Neuronal stem cell (in vitro differentiated cells): ENCODE measurements at regions not wholly inside any gene's neighbourhood (a gene's known extent, or its start where the extent isn't known, plus 50 kb on each side); places are given as distances from the start of the nearest gene placed in this dataset.
A peak's percentile ranks its signal among the peaks of the same experiment; 100 is the strongest.

ENCODE experiments used
- DNase-seq: peaks from one replicate; pipeline ENCODE4 v3.0.0-alpha.2; 2013; ENCODE audit warnings: low spot score
- H2AFZ ChIP-seq: one replicate; pipeline ENCODE4 v1.6.1; 2013; ENCODE audit warnings: mild to moderate bottlenecking, low read length, inconsistent platforms
- H2AK5ac ChIP-seq: 2 replicates; pipeline ENCODE4 v1.6.1; 2013; ENCODE audit warnings: low read depth, mild to moderate bottlenecking, inconsistent platforms, low read length, moderate library complexity, mixed read lengths
- H2BK120ac ChIP-seq: 2 replicates; pipeline ENCODE4 v1.6.1; 2013; ENCODE audit warnings: low read depth, mild to moderate bottlenecking, inconsistent platforms, low read length, moderate library complexity, mixed read lengths
- H2BK12ac ChIP-seq: one replicate; pipeline ENCODE4 v1.6.1; 2013; ENCODE audit warnings: low read length, inconsistent platforms
- H2BK15ac ChIP-seq: 2 replicates; pipeline ENCODE4 v1.6.1; 2013; ENCODE audit warnings: mild to moderate bottlenecking, low read length, inconsistent platforms, mixed read lengths
- H2BK5ac ChIP-seq: one replicate; pipeline ENCODE4 v1.6.1; 2013; ENCODE audit warnings: inconsistent platforms, mild to moderate bottlenecking, low read length, moderate library complexity
- H3K14ac ChIP-seq: one replicate; pipeline ENCODE4 v1.6.1; 2013; ENCODE audit warnings: low read length, inconsistent platforms
- H3K18ac ChIP-seq: 2 replicates; pipeline ENCODE4 v1.6.1; 2013; ENCODE audit warnings: low read length, inconsistent platforms
- H3K23ac ChIP-seq: 2 replicates; pipeline ENCODE4 v1.6.1; 2013; ENCODE audit warnings: low read depth, mild to moderate bottlenecking, mixed read lengths, low read length, inconsistent platforms; ENCODE audit not compliant: poor library complexity
- H3K27ac ChIP-seq: replicated peaks from 3 replicates; pipeline ENCODE4 v1.5.1; 2013; ENCODE audit warnings: low read length, inconsistent platforms
- H3K27me3 ChIP-seq, 3 experiments: 2 replicates each; pipeline ENCODE4 v1.6.1; 2013; ENCODE audit warnings: low read length in 3 of 3, mild to moderate bottlenecking in 2 of 3, inconsistent platforms in 1 of 3, low read depth in 1 of 3, mixed read lengths in 1 of 3, moderate library complexity in 1 of 3; ENCODE audit not compliant: control insufficient read depth in 3 of 3, insufficient read depth in 3 of 3
- H3K36me3 ChIP-seq, 2 donors: replicated peaks in 1 of 2; 2 replicates each; pipeline ENCODE4 v1.6.1; 2013; ENCODE audit warnings: low read length in 2 of 2; ENCODE audit not compliant: control insufficient read depth in 2 of 2, insufficient read depth in 2 of 2
- H3K4ac ChIP-seq: 2 replicates; pipeline ENCODE4 v1.6.1; 2013; ENCODE audit warnings: inconsistent platforms, mild to moderate bottlenecking, low read length, moderate library complexity
- H3K4me1 ChIP-seq, 2 donors: 1 replicate in 1 of 2; 2 replicates in 1 of 2; pipeline ENCODE4 v1.6.1; 2013; ENCODE audit warnings: low read length in 2 of 2, low read depth in 1 of 2; ENCODE audit not compliant: control insufficient read depth in 2 of 2, insufficient read depth in 1 of 2
- H3K4me2 ChIP-seq: one replicate; pipeline ENCODE4 v1.6.1; 2013; ENCODE audit warnings: mild to moderate bottlenecking, low read length, inconsistent platforms; ENCODE audit not compliant: insufficient read depth, poor library complexity, severe bottlenecking
- H3K4me3 ChIP-seq, 2 donors: 2 replicates each; pipeline ENCODE4 v1.5.1; 2013; ENCODE audit warnings: low read length in 2 of 2, mild to moderate bottlenecking in 2 of 2, inconsistent platforms in 1 of 2, moderate library complexity in 1 of 2
- H3K79me1 ChIP-seq: one replicate; pipeline ENCODE4 v1.6.1; 2013; ENCODE audit warnings: low read depth, mild to moderate bottlenecking, inconsistent platforms, low read length, moderate library complexity
- H3K9ac ChIP-seq: one replicate; pipeline ENCODE4 v1.6.1; 2013; ENCODE audit warnings: mild to moderate bottlenecking, low read depth, low read length, inconsistent platforms; ENCODE audit not compliant: poor library complexity
- H3K9me3 ChIP-seq, 2 donors: replicated peaks in 1 of 2; 2 replicates each; pipeline versions ENCODE3 to v1.6.1; 2013; ENCODE audit warnings: low read length in 2 of 2, mild to moderate bottlenecking in 2 of 2, inconsistent platforms in 1 of 2, low read depth in 1 of 2, mixed read lengths in 1 of 2, moderate library complexity in 1 of 2; ENCODE audit not compliant: control insufficient read depth in 2 of 2, insufficient read depth in 1 of 2
- H4K8ac ChIP-seq: one replicate; pipeline ENCODE4 v1.6.1; 2013; ENCODE audit warnings: low read depth, mild to moderate bottlenecking, inconsistent platforms, low read length, moderate library complexity
- H4K91ac ChIP-seq: one replicate; pipeline ENCODE4 v1.6.1; 2013; ENCODE audit warnings: low read length, low read depth, mild to moderate bottlenecking, inconsistent platforms; ENCODE audit not compliant: poor library complexity
- WGBS, 2 donors: extraction: QIAGEN DNeasy Blood & Tissue Kit; methylation state at CpG; one replicate each; pipeline ENCODE4 v1.1.7; 2013; ENCODE audit warnings: missing lambda C conversion rate in 2 of 2, mixed read lengths in 1 of 2; ENCODE audit not compliant: insufficient read length in 2 of 2, insufficient replicate concordance in 1 of 2; ENCODE audit errors: extremely low coverage in 2 of 2; 5-methylcytosine and 5-hydroxymethylcytosine counted together

- Histone ChIP-seq H2BK12ac (no peak overlapping the region), H3K4me2 (no peak overlapping the region)
Observed at GRCh38 chr20:12557224-12557623, 451.5 kb upstream of the SPTLC3 start.

GRCh38 chr20:12564979-12565378, 443.8 kb upstream of the SPTLC3 start:
- no peak overlapping the region for H3K4ac ChIP-seq
- no peaks in the 10 kb centered on the region for H3K9me3 ChIP-seq
- no peak overlapping the region for H2BK120ac ChIP-seq
- H3K27me3 ChIP-seq = no peaks in the 10 kb centered on the region
- no peaks in the 10 kb centered on the region for H3K4me1 ChIP-seq
- no CpG with 5 or more reads among the region's 4 CpGs for whole genome bisulfite sequencing, 2 donors
- no peak overlapping the region for H2AFZ ChIP-seq
- H2BK12ac ChIP-seq = no peak overlapping the region
- no peak overlapping the region for H3K14ac ChIP-seq
- no peaks in the 10 kb centered on the region for H3K36me3 ChIP-seq
- no peak overlapping the region for H2AK5ac ChIP-seq
- H4K91ac ChIP-seq = no peak overlapping the region
- H3K4me2 ChIP-seq = no peak overlapping the region
- H4K8ac ChIP-seq = no peak overlapping the region
- H2BK15ac ChIP-seq = no peak overlapping the region
- H3K27ac ChIP-seq = no peak overlapping the region
- H2BK5ac ChIP-seq = no peak overlapping the region
- no peak overlapping the region for H3K4me3 ChIP-seq
- no peak overlapping the region for H3K23ac ChIP-seq
- DNase-seq = no peak
- H3K79me1 ChIP-seq = no peaks in the 10 kb centered on the region
- no peak overlapping the region for H3K18ac ChIP-seq
- no peak overlapping the region for H3K9ac ChIP-seq

More at GRCh38 chr20:12557224-12557623, 451.5 kb upstream of the SPTLC3 start:
- Histone ChIP-seq H3K14ac (no peak overlapping the region), H3K23ac (no peak overlapping the region), H3K9me3 (no peaks in the 10 kb centered on the region), H3K27ac (no peak overlapping the region), H4K91ac (no peak overlapping the region), H2AK5ac (no peak overlapping the region), H3K9ac (no peak overlapping the region), H2AFZ (no peak overlapping the region), H3K27me3 (no peaks in the 10 kb centered on the region), H4K8ac (no peak overlapping the region), H2BK120ac (no peak overlapping the region), H3K36me3 (no peaks in the 10 kb centered on the region), H2BK15ac (no peak overlapping the region), H3K4me1 (no peaks in the 10 kb centered on the region), H3K18ac (no peak overlapping the region), H3K79me1 (no peaks in the 10 kb centered on the region), H2BK5ac (no peak overlapping the region), H3K4me3 (no peak overlapping the region), H3K4ac (no peak overlapping the region)
- no peak for DNase-seq

GRCh38 chr20:12566596-12566995, 442.2 kb upstream of the SPTLC3 start:
- no peak overlapping the region for H3K14ac ChIP-seq
- no peak for DNase-seq
- WGBS, 2 donors = no CpG with 5 or more reads among the region's 3 CpGs
- H2BK15ac ChIP-seq = no peak overlapping the region
- no peak overlapping the region for H3K27ac ChIP-seq
- no peaks in the 10 kb centered on the region for H3K36me3 ChIP-seq
- H4K8ac ChIP-seq = no peak overlapping the region
- H2AK5ac ChIP-seq = no peak overlapping the region
- H3K4me1 ChIP-seq = no peaks in the 10 kb centered on the region
- no peaks in the 10 kb centered on the region for H3K79me1 ChIP-seq
- H2BK5ac ChIP-seq = no peak overlapping the region
- no peaks in the 10 kb centered on the region for H3K27me3 ChIP-seq
- H3K4me2 ChIP-seq = no peak overlapping the region
- H2BK120ac ChIP-seq = no peak overlapping the region
- H3K9me3 ChIP-seq = no peaks in the 10 kb centered on the region
- H3K18ac ChIP-seq = no peak overlapping the region
- no peak overlapping the region for H3K9ac ChIP-seq
- no peak overlapping the region for H4K91ac ChIP-seq
- no peak overlapping the region for H2BK12ac ChIP-seq
- H2AFZ ChIP-seq = no peak overlapping the region
- no peak overlapping the region for H3K23ac ChIP-seq
- no peak overlapping the region for H3K4ac ChIP-seq
- H3K4me3 ChIP-seq = no peak overlapping the region

GRCh38 chr20:12570371-12570770, 438.4 kb upstream of the SPTLC3 start:
- H2BK5ac ChIP-seq = no peak overlapping the region
- H3K79me1 ChIP-seq = no peaks in the 10 kb centered on the region
- no peak overlapping the region for H4K8ac ChIP-seq
- no peak overlapping the region for H3K27ac ChIP-seq
- no CpG with 5 or more reads among the region's 1 CpG for WGBS, 2 donors
- no peak overlapping the region for H2AK5ac ChIP-seq
- H3K4me2 ChIP-seq = no peak overlapping the region
- no peak overlapping the region for H3K4me3 ChIP-seq
- H2AFZ ChIP-seq = peak overlapping the region; percentile 50
- DNase-seq = peak; percentile 27
- H3K9ac ChIP-seq = no peak overlapping the region
- no peaks in the 10 kb centered on the region for H3K9me3 ChIP-seq
- H3K4ac ChIP-seq = no peak overlapping the region
- no peak overlapping the region for H2BK15ac ChIP-seq
- no peak overlapping the region for H2BK120ac ChIP-seq
- H3K14ac ChIP-seq = no peak overlapping the region
- no peaks in the 10 kb centered on the region for H3K36me3 ChIP-seq
- no peak overlapping the region for H3K18ac ChIP-seq
- H3K23ac ChIP-seq = no peak overlapping the region
- no peak overlapping the region for H2BK12ac ChIP-seq
- no peaks in the 10 kb centered on the region for H3K27me3 ChIP-seq
- H4K91ac ChIP-seq = no peak overlapping the region
- peaks cover 0 to 2% of the 10 kb centered on the region in 2 donors for H3K4me1 ChIP-seq
